Small intestine (tissue), 7 donors: ENCODE measurements at regions not wholly inside any gene's neighbourhood (a gene's known extent, or its start where the extent isn't known, plus 50 kb on each side); places are given as distances from the start of the nearest gene placed in this dataset.
"Not testable (repeated sequence)": the region's sequence is repeated elsewhere in the genome, so short reads cannot be mapped to it uniquely, and the experiment has no call there.

Experiments used
- DNase-seq, 2 donors: peaks; one replicate each; pipeline versions ENCODE4 v3.0.0 to v3.0.0-alpha.2; 2013
- FAIRE-seq: peaks from 2 replicates; lab custom pipeline; 2012; peaks lifted over from hg19 to GRCh38; lab: Jason Lieb, UNC
- H3K27ac ChIP-seq, 3 donors: one replicate each; pipeline ENCODE4 v1.5.1; 2013; ENCODE audit warnings: low read length in 2 of 3, mild to moderate bottlenecking in 2 of 3, control low read depth in 1 of 3, inconsistent platforms in 1 of 3, low read depth in 1 of 3, moderate library complexity in 1 of 3
- H3K27me3 ChIP-seq, 3 donors: one replicate each; pipeline ENCODE4 v1.6.1; 2013; ENCODE audit warnings: low read length in 3 of 3, inconsistent platforms in 1 of 3; ENCODE audit not compliant: control insufficient read depth in 3 of 3, insufficient read depth in 3 of 3
- H3K36me3 ChIP-seq, 3 donors: one replicate each; pipeline ENCODE4 v1.6.1; 2013; ENCODE audit warnings: low read length in 3 of 3, inconsistent platforms in 1 of 3, low read depth in 1 of 3, mild to moderate bottlenecking in 1 of 3, moderate library complexity in 1 of 3; ENCODE audit not compliant: control insufficient read depth in 3 of 3, insufficient read depth in 2 of 3
- H3K4me1 ChIP-seq, 3 donors: one replicate each; pipeline ENCODE4 v1.6.1; 2013; ENCODE audit warnings: low read length in 2 of 3, inconsistent platforms in 1 of 3, low read depth in 1 of 3, mild to moderate bottlenecking in 1 of 3, moderate library complexity in 1 of 3; ENCODE audit not compliant: control insufficient read depth in 3 of 3, insufficient read depth in 2 of 3
- H3K4me3 ChIP-seq, 3 donors: one replicate each; pipeline ENCODE4 v1.5.1; 2013; ENCODE audit warnings: low read length in 3 of 3, control low read depth in 1 of 3, inconsistent platforms in 1 of 3, low read depth in 1 of 3, mild to moderate bottlenecking in 1 of 3, moderate library complexity in 1 of 3
- H3K9me3 ChIP-seq, 2 donors: one replicate each; pipeline ENCODE4 v1.6.1; 2013; ENCODE audit warnings: low read depth in 1 of 2, low read length in 1 of 2; ENCODE audit not compliant: control insufficient read depth in 2 of 2, insufficient read depth in 1 of 2
- WGBS, 3 donors: extraction: QIAGEN DNeasy Blood & Tissue Kit; methylation state at CpG; one replicate each; pipeline ENCODE4 v1.1.7; 2013; 5-methylcytosine and 5-hydroxymethylcytosine counted together
- donor health status: healthy with polysubstance abuse.
- donor health status: control.
- donor health status: control.
- donor health status: Bipolar disorder and iron deficiency.
- donor health status: healthy.

- H3K4me1 ChIP-seq, DNase-seq, H3K4me3 ChIP-seq, H3K36me3 ChIP-seq, H3K9me3 ChIP-seq, FAIRE-seq, H3K27ac ChIP-seq, H3K27me3 ChIP-seq: not testable (repeated sequence)
- WGBS, 3 donors = 83 to 86% (median 86%) methylated on average over 4 of the region's 4 CpGs
Observed at GRCh38 chr2:23056846-23057245, 328.1 kb upstream of the KLHL29 start.

- FAIRE-seq (no peak), DNase-seq (no peak)
- Histone ChIP-seq H3K27ac (no peak overlapping the region), H3K9me3 (no peaks in the 10 kb centered on the region), H3K4me3 (no peak overlapping the region), H3K36me3 (no peaks in the 10 kb centered on the region), H3K4me1 (no peaks in the 10 kb centered on the region), H3K27me3 (peaks cover 0 to 7% (median 0%) of the 10 kb centered on the region in 3 donors)
- 58 to 76% (median 67%) methylated on average over 9 of the region's 9 CpGs for WGBS, 3 donors
Observed at GRCh38 chr2:23058435-23058834, 326.5 kb upstream of the KLHL29 start.

GRCh38 chr2:23065210-23065609 lies 319.8 kb upstream of the KLHL29 start:
- no peaks in the 10 kb centered on the region for H3K36me3 ChIP-seq
- peaks cover 0 to 33% (median 2%) of the 10 kb centered on the region in 3 donors for H3K4me1 ChIP-seq
- no peaks in the 10 kb centered on the region for H3K27me3 ChIP-seq
- FAIRE-seq = no peak
- WGBS, 3 donors = 86 to 93% (median 92%) methylated on average over 4 of the region's 4 CpGs
- no peak for DNase-seq
- H3K9me3 ChIP-seq = no peaks in the 10 kb centered on the region
- no peak overlapping the region for H3K27ac ChIP-seq
- H3K4me3 ChIP-seq = no peak overlapping the region

DNA sequence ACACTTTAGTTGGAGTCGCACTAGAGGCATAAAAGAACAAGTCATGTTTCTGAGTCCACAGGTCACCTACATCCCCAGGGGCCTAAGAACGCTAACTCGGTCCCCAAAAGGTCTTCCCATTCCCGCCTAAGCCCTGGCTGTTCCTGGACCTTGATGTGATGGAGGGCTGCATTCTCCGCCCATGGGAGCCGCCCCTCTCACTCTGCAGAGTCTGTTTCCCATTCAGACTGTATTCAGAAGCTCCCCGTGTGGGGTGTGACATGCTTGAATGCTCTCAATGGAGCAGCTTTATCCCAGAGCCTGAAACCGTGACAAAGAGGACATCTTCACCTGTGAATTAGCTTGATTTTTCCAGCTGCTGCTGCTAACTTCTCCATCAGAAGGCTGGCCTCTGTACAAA lies 319.0 kb upstream of the KLHL29 start:
- Histone ChIP-seq H3K36me3 (no peaks in the 10 kb centered on the region), H3K27me3 (no peaks in the 10 kb centered on the region), H3K4me1 (peaks cover 0 to 33% (median 2%) of the 10 kb centered on the region in 3 donors), H3K4me3 (no peak overlapping the region), H3K9me3 (no peaks in the 10 kb centered on the region), H3K27ac (no peak overlapping the region)
- DNase-seq = peak in 1 of 2 donors; percentile 7
- FAIRE-seq = no peak
- WGBS, 3 donors = 78 to 87% (median 86%) methylated on average over 8 of the region's 8 CpGs

- no peak for FAIRE-seq
- Histone ChIP-seq H3K36me3 (no peaks in the 10 kb centered on the region), H3K27me3 (no peaks in the 10 kb centered on the region), H3K4me3 (no peak overlapping the region), H3K27ac (no peak overlapping the region), H3K9me3 (no peaks in the 10 kb centered on the region), H3K4me1 (peaks cover 0 to 33% (median 2%) of the 10 kb centered on the region in 3 donors)
- peak; percentile 51 to 56 for DNase-seq
- 14 to 60% (median 29%) methylated on average over 3 of the region's 3 CpGs for WGBS, 3 donors
Observed at GRCh38 chr2:23066686-23067085, 318.3 kb upstream of the KLHL29 start.

- Histone ChIP-seq H3K4me1 (peaks cover 2 to 49% (median 4%) of the 10 kb centered on the region in 3 donors), H3K36me3 (no peaks in the 10 kb centered on the region), H3K4me3 (no peak overlapping the region), H3K9me3 (no peaks in the 10 kb centered on the region), H3K27ac (peak overlapping the region in 1 of 3 donors; percentile 32), H3K27me3 (no peaks in the 10 kb centered on the region)
- 78 to 93% (median 86%) methylated on average over 3 of the region's 3 CpGs for WGBS, 3 donors
- DNase-seq (peak; percentile 29 to 68), FAIRE-seq (no peak)
Observed at GRCh38 chr2:23069156-23069555, 315.8 kb upstream of the KLHL29 start.

GRCh38 chr2:23069923-23070322 lies 315.1 kb upstream of the KLHL29 start:
- Histone ChIP-seq H3K27ac (no peak overlapping the region), H3K9me3 (no peaks in the 10 kb centered on the region), H3K4me1 (peaks cover 2 to 49% (median 4%) of the 10 kb centered on the region in 3 donors), H3K4me3 (no peak overlapping the region), H3K36me3 (no peaks in the 10 kb centered on the region), H3K27me3 (no peaks in the 10 kb centered on the region)
- DNase-seq = peak in 1 of 2 donors; percentile 38
- no peak for FAIRE-seq
- WGBS, 3 donors = 34 to 44% (median 39%) methylated on average over 3 of the region's 3 CpGs

GRCh38 chr2:23073056-23073455 lies 311.9 kb upstream of the KLHL29 start:
- Histone ChIP-seq H3K27ac (peak overlapping the region in 1 of 3 donors; percentile 49), H3K4me3 (no peak overlapping the region), H3K4me1 (peaks cover 0 to 32% (median 4%) of the 10 kb centered on the region in 3 donors), H3K9me3 (no peaks in the 10 kb centered on the region), H3K36me3 (no peaks in the 10 kb centered on the region), H3K27me3 (no peaks in the 10 kb centered on the region)
- DNase-seq (peak; percentile 70 to 85), FAIRE-seq (no peak)

DNA sequence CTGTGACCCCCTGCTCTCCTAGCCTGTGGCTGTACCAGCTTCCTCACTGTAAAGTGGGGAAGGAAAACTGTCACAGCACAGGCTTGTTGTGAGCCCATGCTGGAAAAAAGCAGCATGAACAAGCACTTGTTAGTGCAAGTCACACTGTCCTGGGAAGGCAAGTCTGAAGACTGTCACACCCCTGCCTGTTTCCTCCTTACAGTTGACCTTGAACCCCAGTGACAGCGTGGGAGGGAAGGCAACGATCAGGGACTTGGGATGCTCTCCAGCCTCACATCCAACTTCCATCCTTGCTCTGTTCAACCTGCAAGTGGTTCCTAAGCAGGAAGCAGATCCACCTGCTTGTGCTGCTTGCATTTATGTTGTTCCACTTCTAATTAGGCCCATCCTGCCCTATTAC lies 311.3 kb upstream of the KLHL29 start:
- Histone ChIP-seq H3K4me1 (peaks cover 0 to 26% (median 4%) of the 10 kb centered on the region in 3 donors), H3K36me3 (no peaks in the 10 kb centered on the region), H3K4me3 (no peak overlapping the region), H3K9me3 (no peaks in the 10 kb centered on the region), H3K27ac (peak overlapping the region in 1 of 3 donors; percentile 49), H3K27me3 (no peaks in the 10 kb centered on the region)
- FAIRE-seq = no peak
- DNase-seq = peak; percentile 27 to 73
- 4 to 43% (median 16%) methylated on average over 2 of the region's 2 CpGs for WGBS, 3 donors
